ENCODE measurements at regions not wholly inside any gene's neighbourhood (a gene's known extent, or its start where the extent isn't known, plus 50 kb on each side); places are given as distances from the start of the nearest gene placed in this dataset.

GRCh38 chr1:58430421-58431275, 115.9 kb downstream of the OMA1 start:
- DNase-seq (ENCODE audit: low spot score) = no peak

- DNase-seq (ENCODE audit: low spot score) = no peak
Measured at GRCh38 chr1:58426918-58427317, 119.6 kb downstream of the OMA1 start.

GRCh38 chr1:58422436-58422835, 124.1 kb downstream of the OMA1 start:
- no peak for DNase-seq (ENCODE audit: low spot score)

- no peak for DNase-seq (ENCODE audit: low spot score)
Measured at GRCh38 chr1:58418283-58419228, 128.0 kb downstream of the OMA1 start.

- peak; percentile 27 for DNase-seq (ENCODE audit: low spot score)
Measured at GRCh38 chr1:58412071-58412580, 134.4 kb downstream of the OMA1 start.

GRCh38 chr1:58409890-58410289, 136.6 kb downstream of the OMA1 start:
- DNase-seq (ENCODE audit: low spot score) = no peak

- DNase-seq (ENCODE audit: low spot score) = no peak
Measured at GRCh38 chr1:58409336-58409735, 137.2 kb downstream of the OMA1 start.

GRCh38 chr1:58406301-58407071, 140.0 kb downstream of the OMA1 start:
- DNase-seq (ENCODE audit: low spot score) = no peak

GRCh38 chr1:58405660-58406059, 140.9 kb downstream of the OMA1 start:
- no peak for DNase-seq (ENCODE audit: low spot score)

- DNase-seq (ENCODE audit: low spot score) = no peak
Measured at GRCh38 chr1:58403894-58404293, 142.6 kb downstream of the OMA1 start.

GRCh38 chr1:58402444-58402843, 144.1 kb downstream of the OMA1 start:
- no peak for DNase-seq (ENCODE audit: low spot score)

- no peak for DNase-seq (ENCODE audit: low spot score)
Measured at GRCh38 chr1:58401991-58402390, 144.5 kb downstream of the OMA1 start.

- no peak for DNase-seq (ENCODE audit: low spot score)
Measured at GRCh38 chr1:58399176-58399575, 147.3 kb downstream of the OMA1 start.

GRCh38 chr1:58398714-58399113, 147.8 kb downstream of the OMA1 start:
- no peak for DNase-seq (ENCODE audit: low spot score)

GRCh38 chr1:58397187-58397820, 149.2 kb downstream of the OMA1 start:
- DNase-seq (ENCODE audit: low spot score) = peak; percentile 56

GRCh38 chr1:58396150-58396549, 150.4 kb downstream of the OMA1 start:
- no peak for DNase-seq (ENCODE audit: low spot score)

GRCh38 chr1:58395355-58395754, 151.2 kb downstream of the OMA1 start:
- peak; percentile 72 for DNase-seq (ENCODE audit: low spot score)

GRCh38 chr1:58392083-58392482, 154.4 kb downstream of the OMA1 start:
- DNase-seq (ENCODE audit: low spot score) = no peak

GRCh38 chr1:58391514-58391913, 155.0 kb downstream of the OMA1 start:
- DNase-seq (ENCODE audit: low spot score) = no peak

- DNase-seq (ENCODE audit: low spot score) = no peak
Measured at GRCh38 chr1:58391056-58391455, 155.5 kb downstream of the OMA1 start.

GRCh38 chr1:58390091-58390490, 156.4 kb downstream of the OMA1 start:
- no peak for DNase-seq (ENCODE audit: low spot score)
